ENCODE measurements at regions not wholly inside any gene's neighbourhood (a gene's known extent, or its start where the extent isn't known, plus 50 kb on each side); places are given as distances from the start of the nearest gene placed in this dataset.
A peak's percentile ranks its signal among the peaks of the same experiment; 100 is the strongest.

DNA sequence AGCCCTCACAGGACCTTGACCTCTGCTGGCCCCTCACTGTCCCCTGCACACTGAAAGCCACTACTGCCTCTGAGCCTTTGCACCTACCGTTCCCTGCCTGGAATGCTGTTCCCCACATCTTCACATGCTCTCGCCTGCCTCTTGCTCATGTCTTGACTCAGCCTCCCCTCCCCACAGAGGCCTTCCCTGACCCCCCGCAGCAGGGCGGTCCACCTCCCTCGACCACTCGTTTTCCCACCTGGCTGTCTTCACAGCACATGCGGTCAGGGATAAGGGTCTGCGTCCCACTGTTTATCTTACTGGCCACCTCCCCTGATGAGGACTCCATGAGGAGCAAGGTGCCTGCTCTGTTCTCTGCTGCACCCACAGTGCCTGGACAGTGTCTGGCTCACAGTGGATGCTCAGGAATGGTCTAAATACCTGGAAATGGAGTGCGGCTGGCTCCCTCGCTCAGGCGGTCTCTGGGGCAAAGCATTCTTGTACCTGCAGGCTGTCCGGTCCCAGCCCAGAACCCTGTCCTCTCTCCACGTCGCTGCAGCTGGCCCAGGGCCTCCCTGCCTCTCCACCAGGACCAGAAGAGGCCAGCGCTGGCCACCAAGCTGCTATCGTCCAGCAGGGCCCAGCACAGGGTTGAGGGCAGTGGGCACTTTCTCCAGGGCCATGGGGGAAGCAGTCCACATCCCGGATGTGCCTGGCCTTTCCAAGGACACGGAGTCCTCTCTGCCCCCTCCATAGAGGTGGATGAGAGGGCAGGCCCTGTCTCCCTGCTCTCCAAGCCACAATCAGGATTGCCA lies 107.4 kb downstream of the NCOR2 start:
- peaks cover 3 to 40% (median 33%) of the 10 kb centered on the region in 4 donors for H3K36me3 ChIP-seq (ENCODE audit: control insufficient read depth in 4 of 4, insufficient read depth in 4 of 4, low read length in 4 of 4)
- DNase-seq, result no peak
- no peak for ATAC-seq (ENCODE audit: insufficient read depth, low FRiP score)
- H3K9me3 ChIP-seq (ENCODE audit: control insufficient read depth in 4 of 4, insufficient read depth in 3 of 4, low read length in 3 of 4), result peaks cover 0 to 11% (median under 1%) of the 10 kb centered on the region in 4 donors
- H3K27me3 ChIP-seq (ENCODE audit: control insufficient read depth in 3 of 3, insufficient read depth in 3 of 3, low read length in 2 of 3), result no peaks in the 10 kb centered on the region
- H3K4me1 ChIP-seq (ENCODE audit: control insufficient read depth in 5 of 5, insufficient read depth in 5 of 5, low read length in 5 of 5), result peaks cover 0 to 15% (median 4%) of the 10 kb centered on the region in 5 donors
- 97% methylated on average over 18 of the region's 18 CpGs for WGBS, 2 donors
- H3K27ac ChIP-seq (ENCODE audit: low read depth in 1 of 2, low read length in 1 of 2), result no peak overlapping the region
- no peak overlapping the region for H3K4me3 ChIP-seq
- TF ChIP-seq, protein P1, sequence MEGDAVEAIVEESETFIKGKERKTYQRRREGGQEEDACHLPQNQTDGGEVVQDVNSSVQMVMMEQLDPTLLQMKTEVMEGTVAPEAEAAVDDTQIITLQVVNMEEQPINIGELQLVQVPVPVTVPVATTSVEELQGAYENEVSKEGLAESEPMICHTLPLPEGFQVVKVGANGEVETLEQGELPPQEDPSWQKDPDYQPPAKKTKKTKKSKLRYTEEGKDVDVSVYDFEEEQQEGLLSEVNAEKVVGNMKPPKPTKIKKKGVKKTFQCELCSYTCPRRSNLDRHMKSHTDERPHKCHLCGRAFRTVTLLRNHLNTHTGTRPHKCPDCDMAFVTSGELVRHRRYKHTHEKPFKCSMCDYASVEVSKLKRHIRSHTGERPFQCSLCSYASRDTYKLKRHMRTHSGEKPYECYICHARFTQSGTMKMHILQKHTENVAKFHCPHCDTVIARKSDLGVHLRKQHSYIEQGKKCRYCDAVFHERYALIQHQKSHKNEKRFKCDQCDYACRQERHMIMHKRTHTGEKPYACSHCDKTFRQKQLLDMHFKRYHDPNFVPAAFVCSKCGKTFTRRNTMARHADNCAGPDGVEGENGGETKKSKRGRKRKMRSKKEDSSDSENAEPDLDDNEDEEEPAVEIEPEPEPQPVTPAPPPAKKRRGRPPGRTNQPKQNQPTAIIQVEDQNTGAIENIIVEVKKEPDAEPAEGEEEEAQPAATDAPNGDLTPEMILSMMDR (IDR thresholded peaks at IDR 0.05; ENCODE audit: control extremely low read depth, extremely low read depth), result no peak
- H3K9ac ChIP-seq (ENCODE audit: insufficient read depth in 1 of 2, low read length in 2 of 2), result no peak overlapping the region

DNA sequence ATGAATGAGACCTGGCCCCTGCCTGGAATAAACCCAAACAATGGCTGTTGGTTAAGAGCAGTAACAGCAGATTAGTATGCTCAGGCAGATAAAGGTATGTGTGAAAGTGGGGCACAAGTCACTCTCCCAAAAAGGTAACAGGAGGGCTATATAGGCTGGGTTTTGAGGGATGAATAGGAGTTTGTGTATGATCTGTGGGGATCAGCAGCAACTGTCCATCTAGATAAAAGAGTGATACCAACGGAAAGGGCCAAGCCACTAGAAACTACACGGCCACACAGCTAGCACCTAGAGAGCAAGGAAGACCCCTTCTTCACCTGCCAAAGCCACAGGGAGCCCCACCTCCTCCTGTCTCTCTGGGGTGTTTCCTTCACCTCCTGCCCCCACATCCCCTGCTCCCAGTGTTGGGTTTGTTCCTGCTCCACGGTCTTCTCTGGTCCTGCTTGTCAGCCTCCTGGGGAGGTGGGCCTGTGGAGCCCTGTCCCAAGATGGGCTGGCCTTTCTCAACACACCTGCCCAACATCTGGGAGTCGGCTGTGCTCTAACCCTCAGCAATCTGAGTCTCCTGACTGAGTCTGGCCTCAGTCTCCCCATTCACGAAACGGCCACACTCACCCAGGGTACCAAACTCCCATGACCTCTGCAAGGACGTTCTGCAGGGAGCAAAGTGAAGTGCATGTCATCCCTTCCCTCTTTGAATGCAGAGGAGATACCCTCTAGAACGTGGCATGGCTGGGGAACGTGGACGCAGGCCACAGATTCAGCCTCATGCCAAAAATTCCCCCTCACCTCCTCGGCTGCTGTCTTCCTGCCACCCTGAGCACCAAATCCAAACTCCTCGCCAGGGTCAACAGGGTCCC lies 108.2 kb downstream of the NCOR2 start:
- peaks cover 0 to 33% (median 28%) of the 10 kb centered on the region in 4 donors for H3K36me3 ChIP-seq (ENCODE audit: control insufficient read depth in 4 of 4, insufficient read depth in 4 of 4, low read length in 4 of 4)
- ATAC-seq (ENCODE audit: insufficient read depth, low FRiP score) (no peak), DNase-seq (no peak)
- H3K9ac ChIP-seq (ENCODE audit: insufficient read depth in 1 of 2, low read length in 2 of 2), result no peak overlapping the region
- H3K4me3 ChIP-seq, result no peak overlapping the region
- WGBS, 2 donors, result 97 to 100% methylated on average over 12 of the region's 12 CpGs
- H3K27me3 ChIP-seq (ENCODE audit: control insufficient read depth in 3 of 3, insufficient read depth in 3 of 3, low read length in 2 of 3), result no peaks in the 10 kb centered on the region
- H3K27ac ChIP-seq (ENCODE audit: low read depth in 1 of 2, low read length in 1 of 2), result no peak overlapping the region
- H3K9me3 ChIP-seq (ENCODE audit: control insufficient read depth in 4 of 4, insufficient read depth in 3 of 4, low read length in 3 of 4), result peaks cover 0 to 5% (median 0%) of the 10 kb centered on the region in 4 donors
- peaks cover 0 to 17% (median 7%) of the 10 kb centered on the region in 5 donors for H3K4me1 ChIP-seq (ENCODE audit: control insufficient read depth in 5 of 5, insufficient read depth in 5 of 5, low read length in 5 of 5)
- TF ChIP-seq, protein P1 (IDR thresholded peaks at IDR 0.05; ENCODE audit: control extremely low read depth, extremely low read depth), result no peak

DNA sequence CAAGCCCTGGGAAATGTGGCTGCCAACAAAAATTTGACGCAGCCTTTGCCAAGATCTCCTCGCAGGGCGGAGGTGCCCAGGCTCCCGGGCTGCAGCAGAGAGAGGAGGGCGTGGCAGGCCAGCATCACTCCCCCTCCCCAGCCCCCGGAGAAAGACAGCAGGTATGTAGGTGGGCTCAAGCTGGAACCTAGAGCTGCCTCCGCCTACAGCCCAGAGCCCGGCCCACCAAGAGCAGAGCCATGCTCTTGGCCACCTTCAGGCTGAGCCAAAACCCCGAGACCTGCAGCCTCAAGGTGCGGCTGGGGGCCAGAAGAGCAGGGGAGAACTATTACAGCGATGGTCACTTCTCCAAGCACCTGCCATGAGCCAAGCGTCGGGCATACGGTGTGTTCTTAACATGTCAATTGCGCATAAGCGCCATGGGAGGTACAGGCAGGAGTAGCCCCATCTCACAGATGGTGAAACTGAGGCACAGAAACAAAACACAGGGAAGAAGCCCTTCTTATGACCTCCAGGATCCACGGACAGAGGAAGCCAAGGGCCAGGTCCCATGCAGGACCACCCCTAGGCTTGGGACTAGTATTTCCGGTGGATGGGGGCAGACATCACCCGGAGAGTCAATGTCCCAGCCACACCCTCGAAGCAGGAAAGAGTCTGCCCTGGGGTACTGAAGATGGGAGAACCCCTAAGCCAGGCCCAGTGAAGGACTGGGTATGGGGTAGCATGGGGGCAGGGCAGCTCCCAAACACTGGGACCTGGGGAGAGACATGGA lies 109.0 kb downstream of the NCOR2 start:
- peaks cover 0 to 30% (median 26%) of the 10 kb centered on the region in 4 donors for H3K36me3 ChIP-seq (ENCODE audit: control insufficient read depth in 4 of 4, insufficient read depth in 4 of 4, low read length in 4 of 4)
- DNase-seq, result no peak
- H3K4me3 ChIP-seq, result no peak overlapping the region
- TF ChIP-seq, protein P1 (IDR thresholded peaks at IDR 0.05; ENCODE audit: control extremely low read depth, extremely low read depth), result no peak
- peaks cover 0 to 5% (median 0%) of the 10 kb centered on the region in 4 donors for H3K9me3 ChIP-seq (ENCODE audit: control insufficient read depth in 4 of 4, insufficient read depth in 3 of 4, low read length in 3 of 4)
- peaks cover 0 to 23% (median 11%) of the 10 kb centered on the region in 5 donors for H3K4me1 ChIP-seq (ENCODE audit: control insufficient read depth in 5 of 5, insufficient read depth in 5 of 5, low read length in 5 of 5)
- WGBS, 2 donors, result 85 to 89% methylated on average over 20 of the region's 20 CpGs
- H3K9ac ChIP-seq (ENCODE audit: insufficient read depth in 1 of 2, low read length in 2 of 2), result no peak overlapping the region
- no peak for ATAC-seq (ENCODE audit: insufficient read depth, low FRiP score)
- peak overlapping the region in 1 of 2 donors; percentile 74 for H3K27ac ChIP-seq (ENCODE audit: low read depth in 1 of 2, low read length in 1 of 2)
- no peaks in the 10 kb centered on the region for H3K27me3 ChIP-seq (ENCODE audit: control insufficient read depth in 3 of 3, insufficient read depth in 3 of 3, low read length in 2 of 3)
